ENCODE measurements at regions not wholly inside any gene's neighbourhood (a gene's known extent, or its start where the extent isn't known, plus 50 kb on each side); places are given as distances from the start of the nearest gene placed in this dataset.

- TF ChIP-seq, protein P1, sequence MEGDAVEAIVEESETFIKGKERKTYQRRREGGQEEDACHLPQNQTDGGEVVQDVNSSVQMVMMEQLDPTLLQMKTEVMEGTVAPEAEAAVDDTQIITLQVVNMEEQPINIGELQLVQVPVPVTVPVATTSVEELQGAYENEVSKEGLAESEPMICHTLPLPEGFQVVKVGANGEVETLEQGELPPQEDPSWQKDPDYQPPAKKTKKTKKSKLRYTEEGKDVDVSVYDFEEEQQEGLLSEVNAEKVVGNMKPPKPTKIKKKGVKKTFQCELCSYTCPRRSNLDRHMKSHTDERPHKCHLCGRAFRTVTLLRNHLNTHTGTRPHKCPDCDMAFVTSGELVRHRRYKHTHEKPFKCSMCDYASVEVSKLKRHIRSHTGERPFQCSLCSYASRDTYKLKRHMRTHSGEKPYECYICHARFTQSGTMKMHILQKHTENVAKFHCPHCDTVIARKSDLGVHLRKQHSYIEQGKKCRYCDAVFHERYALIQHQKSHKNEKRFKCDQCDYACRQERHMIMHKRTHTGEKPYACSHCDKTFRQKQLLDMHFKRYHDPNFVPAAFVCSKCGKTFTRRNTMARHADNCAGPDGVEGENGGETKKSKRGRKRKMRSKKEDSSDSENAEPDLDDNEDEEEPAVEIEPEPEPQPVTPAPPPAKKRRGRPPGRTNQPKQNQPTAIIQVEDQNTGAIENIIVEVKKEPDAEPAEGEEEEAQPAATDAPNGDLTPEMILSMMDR (IDR thresholded peaks at IDR 0.05; ENCODE audit: insufficient read depth, low read length), result no peak
- DNase-seq (ENCODE audit: low read depth), result no peak
- H3K4me3 ChIP-seq (ENCODE audit: low read depth, low read length), result no peak overlapping the region
These were observed 74.3 kb upstream of the TNC start for GRCh38 chr9:115192280-115192679.

DNA sequence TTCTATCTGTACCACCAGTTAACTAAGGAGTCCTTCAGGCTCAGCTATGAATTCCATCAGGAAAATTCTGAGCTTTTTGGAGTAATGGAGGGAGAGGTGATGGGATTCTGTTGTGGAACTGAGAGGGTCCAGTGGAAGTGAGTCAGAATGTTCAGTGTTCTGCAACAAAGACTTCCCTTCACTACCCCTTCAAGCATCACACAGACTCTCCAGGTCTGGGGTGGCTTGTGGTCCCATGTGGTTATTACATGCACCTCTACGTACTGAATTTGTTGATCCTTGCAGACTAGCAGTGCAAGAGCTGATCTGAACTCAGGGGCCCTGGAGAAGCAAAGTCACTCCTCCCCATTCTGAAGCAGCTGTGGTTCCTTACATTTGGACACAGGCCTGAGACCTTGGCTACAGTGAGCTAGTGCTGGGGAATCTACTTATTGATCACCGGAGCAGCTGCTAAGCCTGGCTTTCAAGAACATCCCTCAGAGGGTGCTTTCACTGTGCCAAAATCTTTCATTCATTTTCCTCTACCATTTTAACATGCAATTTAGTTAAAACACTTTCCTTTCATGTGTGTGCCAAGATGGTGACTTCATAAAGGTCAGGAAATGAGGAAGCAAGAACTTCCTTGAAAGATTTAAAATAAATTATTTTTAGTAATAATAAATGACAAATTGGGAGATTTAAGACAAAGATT lies 75.0 kb upstream of the TNC start:
- no peak for DNase-seq (ENCODE audit: low read depth)
- no peak overlapping the region for H3K4me3 ChIP-seq (ENCODE audit: low read depth, low read length)
- TF ChIP-seq, protein P1 (IDR thresholded peaks at IDR 0.05; ENCODE audit: insufficient read depth, low read length), result no peak

- TF ChIP-seq, protein P1 (IDR thresholded peaks at IDR 0.05; ENCODE audit: insufficient read depth, low read length), result no peak
- DNase-seq (ENCODE audit: low read depth), result no peak
- no peak overlapping the region for H3K4me3 ChIP-seq (ENCODE audit: low read depth, low read length)
These were observed 75.8 kb upstream of the TNC start for GRCh38 chr9:115193777-115194176.

- peak; percentile 31 for DNase-seq (ENCODE audit: low read depth)
- TF ChIP-seq, protein P1 (IDR thresholded peaks at IDR 0.05; ENCODE audit: insufficient read depth, low read length), result no peak
- no peak overlapping the region for H3K4me3 ChIP-seq (ENCODE audit: low read depth, low read length)
These were observed 76.3 kb upstream of the TNC start for GRCh38 chr9:115194216-115194615.

DNA sequence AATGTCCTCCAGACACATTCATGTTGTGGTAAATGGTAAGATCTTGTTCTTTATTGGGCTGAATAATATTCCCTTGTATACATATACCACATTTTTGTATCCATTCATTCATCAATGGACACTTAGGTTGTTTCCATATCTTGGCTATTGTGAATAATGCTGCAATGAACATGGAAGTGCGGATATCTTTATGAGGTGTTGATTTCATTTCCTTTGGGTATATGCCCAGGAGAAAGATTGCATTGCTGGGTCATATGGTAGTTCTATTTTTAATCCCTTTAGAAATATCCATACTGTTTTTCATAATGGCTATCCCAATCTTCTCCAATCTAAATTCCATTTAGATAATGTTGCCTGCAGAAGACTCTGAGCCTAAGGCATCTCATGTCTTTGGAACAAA lies 78.0 kb upstream of the TNC start:
- no peak overlapping the region for H3K4me3 ChIP-seq (ENCODE audit: low read depth, low read length)
- DNase-seq (ENCODE audit: low read depth), result no peak
- TF ChIP-seq, protein P1 (IDR thresholded peaks at IDR 0.05; ENCODE audit: insufficient read depth, low read length), result no peak

- TF ChIP-seq, protein P1 (IDR thresholded peaks at IDR 0.05; ENCODE audit: insufficient read depth, low read length), result no peak
- no peak for DNase-seq (ENCODE audit: low read depth)
- H3K4me3 ChIP-seq (ENCODE audit: low read depth, low read length), result no peak overlapping the region
These were observed 79.0 kb upstream of the TNC start for GRCh38 chr9:115196919-115197318.

DNA sequence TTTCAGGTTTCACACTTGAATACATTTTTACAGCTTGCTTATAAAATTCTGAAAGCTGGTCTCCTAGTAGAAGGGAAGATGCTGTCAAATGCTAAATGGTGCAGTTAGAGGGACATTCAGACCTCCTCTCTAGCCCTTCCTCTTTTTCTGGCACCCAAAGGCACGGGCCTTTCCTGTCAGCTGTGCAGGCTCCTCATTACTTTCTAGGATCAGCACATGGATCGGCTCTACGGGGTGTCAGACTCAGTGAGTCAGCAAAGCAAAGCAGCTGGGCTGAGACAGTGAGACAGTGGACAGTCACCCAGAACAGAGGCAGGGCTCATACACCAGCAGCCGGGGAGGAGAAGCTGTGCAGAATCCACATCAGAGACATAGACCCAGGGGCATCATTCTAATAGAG lies 80.0 kb upstream of the TNC start:
- peak; percentile 42 for DNase-seq (ENCODE audit: low read depth)
- H3K4me3 ChIP-seq (ENCODE audit: low read depth, low read length), result no peak overlapping the region

More for the DNA sequence above, 80.0 kb upstream of the TNC start:
- TF ChIP-seq, protein P1 (IDR thresholded peaks at IDR 0.05; ENCODE audit: insufficient read depth, low read length), result no peak

All from fibroblast of the aortic adventitia (primary cell).